ENCODE measurements at regions not wholly inside any gene's neighbourhood (a gene's known extent, or its start where the extent isn't known, plus 50 kb on each side); places are given as distances from the start of the nearest gene placed in this dataset.

DNA sequence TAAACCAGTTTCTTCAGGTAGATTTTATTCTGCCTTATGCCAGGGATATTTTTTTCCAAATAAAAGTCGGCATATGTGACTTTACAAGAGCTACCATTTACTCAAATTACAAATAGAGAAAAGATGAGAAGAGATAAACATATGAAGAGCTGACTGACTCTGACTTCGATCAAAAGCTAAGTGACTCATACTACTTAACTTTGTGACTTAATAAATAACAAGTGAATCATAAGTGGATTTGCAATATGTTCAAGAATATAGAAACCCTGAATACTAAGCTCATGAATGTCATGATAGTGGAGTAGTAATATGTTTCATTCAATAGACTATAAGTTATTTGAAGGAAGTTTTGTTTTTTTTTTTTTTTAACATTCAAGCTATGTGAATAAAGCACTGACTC is 130.5 kb upstream of the ANO3 start:
- no peak for DNase-seq

DNA sequence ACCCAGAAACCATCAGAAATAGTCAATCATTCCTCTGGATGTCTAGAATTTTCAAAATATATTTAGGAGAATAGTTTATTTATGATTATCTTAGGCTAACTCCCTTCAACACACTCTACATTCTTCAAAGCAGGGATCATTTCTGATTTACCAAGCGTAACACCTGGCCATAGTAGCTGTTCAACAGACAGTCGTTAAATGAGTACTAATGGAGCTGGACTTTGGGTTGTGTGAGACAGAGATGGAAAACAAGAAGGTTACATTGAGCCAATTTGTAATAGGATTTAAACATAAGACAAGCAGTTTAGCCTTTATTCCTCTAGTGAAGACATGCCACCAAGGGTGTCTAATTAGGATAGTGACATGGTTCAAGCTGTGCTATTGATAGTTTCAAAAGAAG is 129.2 kb upstream of the ANO3 start:
- DNase-seq = no peak

DNA sequence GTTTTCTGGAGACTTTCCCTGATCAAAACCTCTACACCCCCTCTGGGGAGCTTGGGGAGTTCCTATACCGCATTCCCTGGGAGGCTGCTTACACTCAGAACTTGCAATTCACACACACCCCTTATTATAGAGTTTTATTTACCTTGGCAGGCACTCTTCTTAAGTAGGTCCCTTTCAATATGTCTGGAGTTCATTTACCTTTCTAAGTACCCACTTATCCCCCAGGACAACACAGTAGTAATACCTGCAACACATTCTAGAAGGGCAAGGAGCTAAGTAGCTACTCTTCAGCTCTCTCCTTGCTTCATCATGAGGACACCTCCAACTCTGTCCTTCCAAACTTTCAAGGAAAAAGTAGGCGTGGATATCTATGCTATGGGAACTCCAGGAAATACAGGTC is 127.8 kb upstream of the ANO3 start:
- DNase-seq = no peak

DNA sequence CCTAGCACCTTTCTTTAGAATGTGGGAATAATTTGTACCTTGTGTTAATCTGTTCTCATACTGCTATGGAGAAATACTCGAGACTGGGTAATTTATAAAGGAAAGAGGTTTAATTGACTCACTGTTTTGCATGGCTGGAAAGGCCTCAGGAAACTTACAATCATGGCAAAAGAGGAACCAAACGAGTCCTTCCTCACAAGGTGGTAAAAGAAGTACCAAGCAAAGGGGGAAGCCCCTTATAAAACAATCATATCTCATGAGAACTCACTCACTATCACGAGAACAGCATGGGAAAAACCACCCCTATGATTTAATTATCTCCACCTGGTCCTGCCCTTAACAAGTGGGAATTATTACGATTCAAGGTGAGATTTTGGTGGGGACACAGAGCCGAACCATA is 127.1 kb upstream of the ANO3 start:
- no peak for DNase-seq

DNA sequence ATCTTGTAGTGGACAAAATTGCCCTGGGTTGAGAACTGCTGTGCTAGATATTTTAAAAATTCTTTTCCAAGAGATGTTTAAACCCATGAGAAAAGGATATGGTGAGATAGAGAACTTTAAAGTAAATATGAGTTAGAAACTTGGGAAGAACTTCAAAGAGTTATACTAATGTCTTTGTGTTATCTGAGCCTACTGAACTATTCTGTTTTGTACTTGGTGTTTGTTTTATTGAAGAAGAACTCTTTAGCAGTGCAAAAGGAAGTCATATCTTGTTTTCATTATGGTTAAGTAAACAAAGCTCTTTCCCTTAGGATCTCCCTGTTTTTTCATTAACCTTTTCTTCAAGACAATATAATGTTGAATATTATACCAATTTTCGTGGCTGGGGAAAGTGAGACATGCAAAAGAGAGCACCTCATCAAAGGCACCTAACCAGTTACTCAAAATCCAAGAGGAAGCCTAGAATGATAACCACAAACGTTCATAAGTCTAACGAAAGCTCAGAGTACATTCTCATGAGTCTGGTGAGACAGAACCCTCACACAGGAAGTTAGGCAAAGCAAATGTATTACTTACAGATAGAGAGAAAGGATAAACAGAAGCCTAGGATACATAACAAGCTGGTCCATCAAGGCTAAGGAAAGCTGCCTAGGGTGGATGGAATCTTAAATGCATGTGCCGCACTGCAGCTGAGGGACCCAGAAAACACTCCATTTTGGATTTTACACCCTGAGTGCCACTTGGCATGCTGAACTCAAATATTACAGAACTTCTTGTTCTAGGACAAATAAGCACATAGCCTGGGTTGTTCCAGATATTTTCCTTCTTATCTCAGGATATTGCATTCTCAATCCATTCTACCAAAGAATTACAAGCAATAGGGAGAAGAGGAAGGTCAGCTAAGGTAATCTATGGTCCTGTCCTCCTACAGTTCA is 112.5 kb upstream of the ANO3 start:
- no peak for DNase-seq

- no peak for DNase-seq
These were observed 106.3 kb upstream of the ANO3 start for GRCh38 chr11:26225646-26226045.

DNA sequence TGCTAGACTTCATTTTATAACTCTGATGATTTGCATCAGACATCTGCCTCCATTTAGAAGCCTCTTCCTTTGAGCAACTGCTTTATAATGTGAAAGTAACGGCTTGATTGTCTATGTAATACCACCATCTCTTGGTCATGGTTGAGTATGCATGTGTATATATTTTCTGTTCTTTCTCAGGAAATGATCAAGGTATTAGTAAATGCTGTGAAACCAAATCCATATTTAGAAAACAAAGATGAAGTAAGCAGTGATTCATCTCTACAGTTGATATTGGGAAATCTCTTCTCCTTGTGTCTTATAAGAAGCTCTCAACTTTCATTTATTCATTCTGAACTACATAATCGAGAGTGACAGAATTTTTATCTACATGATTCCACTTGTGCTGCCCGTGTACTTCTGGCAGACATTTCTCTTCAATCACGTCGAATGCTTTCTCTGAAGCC is 104.6 kb upstream of the ANO3 start:
- no peak for DNase-seq

- no peak for DNase-seq
These were observed 103.9 kb upstream of the ANO3 start for GRCh38 chr11:26227883-26228502.

GRCh38 chr11:26228778-26229177 is 103.2 kb upstream of the ANO3 start:
- DNase-seq = no peak

DNA sequence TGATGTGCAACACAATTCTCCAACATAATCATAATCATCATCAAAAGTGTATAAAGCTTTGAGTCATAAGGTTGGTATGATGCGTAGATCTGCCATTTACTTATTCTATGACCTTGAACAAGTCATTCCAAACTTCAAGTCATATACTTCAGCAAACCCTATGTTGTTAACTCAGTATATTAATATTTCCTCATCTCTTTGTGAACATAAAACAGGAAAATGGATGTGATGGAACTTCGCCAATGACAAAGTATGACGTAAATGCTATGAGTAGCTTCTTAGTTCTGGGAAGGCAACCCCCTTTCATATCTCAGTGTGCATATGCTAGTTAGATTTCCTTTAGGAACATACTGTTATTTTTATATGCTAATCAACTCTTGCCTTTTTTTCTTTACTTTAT is 102.7 kb upstream of the ANO3 start:
- DNase-seq = no peak

GRCh38 chr11:26229981-26230380 is 101.9 kb upstream of the ANO3 start:
- DNase-seq = no peak

- no peak for DNase-seq
These were observed 100.7 kb upstream of the ANO3 start for GRCh38 chr11:26231252-26231661.

DNA sequence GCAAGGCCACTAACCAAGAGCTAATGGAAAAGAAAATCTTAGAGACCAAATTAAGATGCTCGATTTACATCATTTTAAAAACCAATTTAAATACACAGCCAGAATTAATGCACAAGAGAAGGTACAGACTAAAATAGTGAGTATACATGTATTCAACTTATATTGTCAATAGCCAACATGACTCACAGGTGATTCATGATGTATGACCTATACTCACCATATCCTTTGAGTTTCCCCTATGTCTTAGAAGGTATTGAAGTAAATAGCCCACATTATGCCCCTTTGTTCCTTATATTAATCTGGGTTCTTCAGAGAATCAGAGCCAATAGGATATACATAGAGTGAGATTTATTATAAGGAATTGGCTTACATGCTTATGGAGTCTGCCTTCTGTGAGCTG is 97.5 kb upstream of the ANO3 start:
- DNase-seq = no peak

GRCh38 chr11:26243426-26243825 is 88.5 kb upstream of the ANO3 start:
- DNase-seq = no peak

GRCh38 chr11:26244207-26244606 is 87.7 kb upstream of the ANO3 start:
- DNase-seq = no peak

DNA sequence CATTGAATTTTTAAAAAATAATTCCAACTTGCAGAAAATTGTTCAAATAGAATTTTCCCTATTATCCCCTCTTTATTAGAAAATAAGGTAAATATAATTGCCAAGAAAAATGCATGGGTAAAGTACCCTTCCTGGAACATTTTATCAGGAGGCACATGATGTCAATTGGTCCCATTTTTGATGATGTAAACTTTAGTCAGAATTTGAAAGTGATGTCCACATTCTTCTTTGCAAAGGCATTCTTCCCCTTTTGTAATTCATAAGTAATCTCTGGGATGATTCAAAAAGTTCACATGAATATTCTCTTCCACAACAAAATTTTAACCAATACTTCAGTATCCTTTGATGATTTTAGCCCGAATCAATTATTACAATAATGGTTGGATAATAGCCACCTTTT is 86.9 kb upstream of the ANO3 start:
- no peak for DNase-seq

DNA sequence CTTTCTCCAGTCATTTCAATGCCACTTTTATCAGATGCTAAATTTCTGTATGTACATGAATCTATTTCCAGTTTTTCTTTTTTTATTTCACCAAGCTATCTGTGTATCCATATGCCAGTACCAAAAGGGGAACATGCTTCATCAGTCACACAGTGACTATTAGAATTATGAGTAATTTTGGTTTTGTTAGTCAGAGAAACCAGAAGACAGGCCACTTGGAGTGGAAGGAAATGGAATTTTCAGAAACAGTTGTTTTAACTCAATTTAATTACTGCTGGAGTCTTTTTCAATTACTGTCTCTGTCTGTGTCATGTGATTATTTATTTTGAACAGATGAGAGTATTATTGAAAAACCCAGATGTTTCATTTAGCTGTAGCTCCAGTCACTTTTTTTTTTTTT is 84.6 kb upstream of the ANO3 start:
- DNase-seq = no peak

DNA sequence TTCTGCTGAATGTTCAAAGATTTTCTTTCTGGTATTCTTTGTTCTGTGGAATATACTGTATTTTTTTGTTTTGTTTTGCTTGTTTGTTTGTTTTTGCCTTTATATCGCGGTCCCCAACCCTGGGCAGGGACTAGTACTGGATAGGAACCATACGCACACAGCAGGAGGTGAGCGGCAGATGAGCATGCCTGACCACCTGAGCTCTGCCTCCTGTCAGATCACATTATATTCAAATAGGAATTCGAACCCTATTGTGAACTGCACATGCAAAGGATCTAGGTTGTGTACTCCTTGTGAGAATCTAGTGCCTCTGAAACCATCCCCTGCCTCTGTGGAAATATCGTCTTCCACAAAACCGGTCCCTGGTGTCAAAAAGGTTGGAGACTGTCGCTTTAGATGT is 83.3 kb upstream of the ANO3 start:
- no peak for DNase-seq

- DNase-seq = no peak
These were observed 77.6 kb upstream of the ANO3 start for GRCh38 chr11:26254378-26254777.

DNA sequence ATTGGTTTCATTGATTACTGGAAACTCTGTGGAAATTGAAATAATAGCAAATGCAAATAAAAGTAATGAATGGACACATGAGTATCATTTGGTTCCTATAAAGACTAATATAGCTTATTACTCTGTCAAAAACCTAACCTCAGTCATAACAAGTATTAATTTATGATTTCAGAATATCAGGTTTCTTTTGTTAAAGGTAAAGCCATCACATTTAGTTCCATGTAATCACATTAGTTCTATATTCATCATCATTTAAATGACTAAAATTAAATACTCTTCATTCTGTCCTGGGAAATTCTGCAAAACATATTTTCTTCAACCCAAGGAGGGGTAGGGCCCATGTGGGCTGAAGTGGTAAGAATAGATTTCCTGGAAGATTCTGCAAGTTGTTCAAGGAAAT is 68.2 kb upstream of the ANO3 start:
- no peak for DNase-seq

DNA sequence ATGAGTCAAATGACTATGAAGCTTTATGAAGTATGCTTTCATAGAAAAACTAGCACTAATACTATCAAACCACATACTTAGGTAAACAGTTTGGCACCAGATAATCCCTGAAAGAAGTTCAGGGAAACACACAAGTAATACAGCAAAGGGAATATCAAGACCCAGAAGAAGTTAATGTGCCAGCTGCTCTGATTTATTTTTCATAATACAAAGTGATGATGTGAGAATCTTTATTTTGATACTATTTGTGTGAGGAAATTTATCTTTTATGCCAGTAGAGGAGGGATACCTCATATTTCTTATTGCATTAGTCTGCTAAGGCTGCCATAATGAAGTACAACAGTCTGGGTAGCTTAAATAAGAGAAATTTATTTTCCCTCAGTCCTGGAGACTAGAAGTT is 67.7 kb upstream of the ANO3 start:
- DNase-seq = no peak

GRCh38 chr11:26268980-26269660 is 62.8 kb upstream of the ANO3 start:
- DNase-seq = no peak

DNA sequence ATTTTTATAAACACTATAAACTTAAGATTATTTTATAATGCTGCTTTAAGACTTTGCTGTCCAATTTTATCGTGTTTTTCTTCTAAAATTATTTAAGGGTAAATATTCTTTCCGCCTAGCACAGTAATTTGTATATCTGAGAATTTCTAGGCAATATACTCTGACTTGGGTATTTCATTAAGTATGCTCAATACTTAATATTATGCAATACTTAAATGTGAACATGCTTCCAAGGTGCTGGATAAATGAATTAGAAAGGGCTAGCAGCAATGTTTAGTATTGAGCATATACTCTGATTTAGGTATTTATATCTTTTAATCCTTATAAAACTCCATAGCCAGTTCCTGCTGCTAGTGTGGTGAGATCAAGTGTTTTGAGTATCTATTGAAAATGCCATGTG is 60.3 kb upstream of the ANO3 start:
- no peak for DNase-seq
